DMS 273 treated with DMSO at 0.1 percent for 48 hours (cell line): ENCODE measurements at regions not wholly inside any gene's neighbourhood (a gene's known extent, or its start where the extent isn't known, plus 50 kb on each side); places are given as distances from the start of the nearest gene placed in this dataset.
"Not testable (repeated sequence)": the region's sequence is repeated elsewhere in the genome, so short reads cannot be mapped to it uniquely, and the experiment has no call there.

ENCODE experiments used
- DNase-seq: peaks from one replicate; lab custom pipeline; 2025; lab: John Stamatoyannopoulos, UW

- DNase-seq = no peak
These were observed 513.0 kb downstream of the IRS2 start for GRCh38 chr13:109273326-109273751.

GRCh38 chr13:109272595-109273325, 513.6 kb downstream of the IRS2 start:
- DNase-seq = no peak

GRCh38 chr13:109271555-109272541, 514.5 kb downstream of the IRS2 start:
- no peak for DNase-seq

GRCh38 chr13:109271061-109271460, 515.3 kb downstream of the IRS2 start:
- no peak for DNase-seq

- not testable (repeated sequence) for DNase-seq
These were observed 517.0 kb downstream of the IRS2 start for GRCh38 chr13:109269381-109269780.

GRCh38 chr13:109268492-109268891, 517.9 kb downstream of the IRS2 start:
- not testable (repeated sequence) for DNase-seq

- DNase-seq = not testable (repeated sequence)
These were observed 519.0 kb downstream of the IRS2 start for GRCh38 chr13:109267400-109267799.

- DNase-seq = not testable (repeated sequence)
These were observed 521.0 kb downstream of the IRS2 start for GRCh38 chr13:109265438-109265742.

- DNase-seq = not testable (repeated sequence)
These were observed 521.6 kb downstream of the IRS2 start for GRCh38 chr13:109264603-109265437.

- not testable (repeated sequence) for DNase-seq
These were observed 528.6 kb downstream of the IRS2 start for GRCh38 chr13:109257761-109258157.
